COR-L47 (cell line): ENCODE measurements at regions not wholly inside any gene's neighbourhood (a gene's known extent, or its start where the extent isn't known, plus 50 kb on each side); places are given as distances from the start of the nearest gene placed in this dataset.

Experiments
- DNase-seq: peaks from one replicate; lab custom pipeline; 2025; lab: John Stamatoyannopoulos, UW

DNA sequence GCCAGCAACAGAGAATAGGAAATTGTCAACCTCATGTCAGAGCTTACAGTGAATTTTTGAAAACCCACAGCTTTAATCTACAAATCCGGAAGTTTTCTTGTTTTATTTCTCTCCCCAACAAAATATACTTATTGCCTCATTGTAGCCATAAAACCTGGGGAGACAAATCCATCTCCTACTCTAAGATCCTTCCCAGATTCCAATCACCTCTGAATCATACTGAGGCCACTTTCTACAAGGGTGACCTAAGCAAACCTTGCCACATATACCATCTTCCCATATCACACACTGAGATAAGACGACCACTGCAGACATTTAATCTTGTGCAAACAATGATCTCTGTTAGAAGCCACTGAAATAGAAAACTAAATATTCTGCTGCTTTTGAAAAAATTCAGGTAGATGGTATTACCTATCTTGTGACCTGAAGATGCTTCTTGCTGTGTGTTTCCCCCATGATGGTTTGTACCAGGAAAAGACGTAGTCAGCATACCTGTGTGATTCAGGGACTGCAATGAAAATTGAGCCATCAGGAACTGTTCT is 171.5 kb upstream of the DUSP10 start:
- DNase-seq: no peak

DNA sequence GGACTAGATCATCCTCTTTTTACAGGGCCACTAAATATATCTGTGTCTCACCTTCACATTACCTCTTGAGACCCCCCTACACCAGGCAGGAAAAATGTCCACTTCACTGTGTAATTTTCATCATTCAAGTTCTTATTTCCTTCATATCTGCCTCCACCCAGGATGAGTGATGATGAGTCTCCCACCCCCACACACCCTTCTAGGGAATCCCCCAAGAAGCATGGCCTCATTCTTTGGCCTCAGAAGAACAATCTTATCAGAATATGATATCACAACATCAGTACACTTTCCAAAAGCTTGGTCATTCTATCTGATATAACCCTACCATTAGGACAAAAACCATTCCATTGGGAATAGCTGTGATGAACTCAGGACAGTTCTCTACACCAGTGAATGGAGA is 170.3 kb upstream of the DUSP10 start:
- DNase-seq: no peak

DNA sequence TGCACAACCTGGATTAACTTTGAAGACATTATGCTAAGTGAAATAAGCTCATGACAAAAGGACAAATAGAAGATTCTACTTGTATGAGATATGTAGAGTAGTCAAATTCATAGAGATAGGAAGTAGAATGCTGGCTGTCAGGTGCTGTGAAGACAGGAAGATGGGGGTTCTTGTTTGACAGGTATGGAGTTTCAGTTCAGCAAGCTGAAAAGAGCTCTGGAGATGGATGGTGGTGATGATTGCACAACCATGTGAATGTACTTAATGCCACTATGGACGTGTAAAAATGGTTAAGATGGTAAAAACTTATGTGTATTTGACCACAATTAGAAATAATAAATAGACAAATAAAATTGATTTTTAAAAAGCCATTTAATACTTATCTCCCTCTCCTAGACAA is 169.8 kb upstream of the DUSP10 start:
- DNase-seq: no peak

DNA sequence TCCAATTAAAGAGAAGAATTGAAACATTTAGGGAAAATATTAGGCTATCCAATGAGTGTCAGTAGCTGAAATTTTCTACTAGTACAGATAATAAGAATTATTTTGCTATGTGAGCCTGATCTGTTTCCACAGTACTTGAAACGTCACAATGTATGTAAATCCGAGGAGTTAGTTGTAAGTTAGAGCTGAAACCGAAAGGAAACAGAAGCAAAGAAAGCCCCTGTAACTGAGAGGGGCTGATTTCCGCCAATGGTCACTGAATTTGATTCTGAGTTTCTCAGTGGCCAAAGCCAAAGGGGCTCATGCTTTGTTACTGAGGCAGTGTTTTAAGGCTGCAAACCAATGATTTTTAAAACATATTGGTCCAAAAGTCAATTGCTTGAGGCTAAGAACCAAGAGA is 168.3 kb upstream of the DUSP10 start:
- DNase-seq: no peak

DNA sequence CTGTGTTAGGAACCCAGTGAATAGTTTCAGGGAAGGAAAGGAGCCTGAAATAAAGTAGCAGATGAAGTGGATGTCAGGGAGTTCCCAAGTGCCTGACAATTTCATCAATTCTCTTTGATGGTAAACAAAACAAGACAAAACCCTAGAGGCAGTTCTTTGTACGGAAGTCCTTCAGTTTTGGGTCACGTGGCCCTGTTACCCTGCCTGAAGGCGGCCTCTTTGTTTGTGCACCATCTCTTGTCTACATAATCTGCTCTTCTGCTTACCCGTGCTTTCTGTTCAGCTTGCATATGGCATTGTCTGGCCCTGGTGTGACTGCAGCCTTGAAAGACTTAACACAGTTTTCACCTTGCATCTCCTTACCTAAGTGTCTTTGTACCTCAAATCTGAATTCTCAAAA is 166.7 kb upstream of the DUSP10 start:
- DNase-seq: no peak

DNA sequence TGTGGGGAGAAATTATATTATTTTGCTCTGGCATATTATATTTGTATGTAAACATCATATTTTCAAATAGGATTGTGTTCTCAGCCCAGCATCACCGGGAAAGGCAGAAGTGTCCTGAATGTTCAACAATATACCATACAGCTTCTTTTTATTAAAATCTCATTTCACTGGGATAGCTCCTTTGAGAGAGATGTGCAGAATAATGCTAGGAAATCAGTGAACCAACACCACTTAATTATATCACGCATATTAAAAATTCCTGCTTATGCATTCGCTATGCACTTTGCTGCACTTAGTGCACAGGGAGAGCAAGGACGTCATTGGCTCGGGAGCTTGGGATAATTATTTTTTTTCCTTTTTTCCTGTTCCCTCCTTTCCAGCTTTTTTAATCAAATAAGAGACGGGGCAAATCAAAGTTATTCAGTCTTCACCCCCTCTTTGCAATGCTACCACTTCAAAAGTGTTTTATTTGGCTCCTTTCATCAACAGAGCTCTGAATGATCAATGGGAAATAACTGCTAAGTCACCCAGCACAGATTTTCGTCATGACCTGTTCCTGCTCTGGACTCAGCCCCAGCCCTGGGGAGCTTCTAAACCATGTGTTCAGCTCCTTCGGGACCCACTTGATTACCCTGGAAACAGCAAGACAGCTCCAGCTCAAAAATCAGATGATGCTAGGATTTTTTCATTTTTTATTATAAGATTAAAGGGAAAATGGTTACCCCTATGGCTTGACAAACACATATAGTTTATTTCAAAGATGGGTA is 165.5 kb upstream of the DUSP10 start:
- no peak for DNase-seq

DNA sequence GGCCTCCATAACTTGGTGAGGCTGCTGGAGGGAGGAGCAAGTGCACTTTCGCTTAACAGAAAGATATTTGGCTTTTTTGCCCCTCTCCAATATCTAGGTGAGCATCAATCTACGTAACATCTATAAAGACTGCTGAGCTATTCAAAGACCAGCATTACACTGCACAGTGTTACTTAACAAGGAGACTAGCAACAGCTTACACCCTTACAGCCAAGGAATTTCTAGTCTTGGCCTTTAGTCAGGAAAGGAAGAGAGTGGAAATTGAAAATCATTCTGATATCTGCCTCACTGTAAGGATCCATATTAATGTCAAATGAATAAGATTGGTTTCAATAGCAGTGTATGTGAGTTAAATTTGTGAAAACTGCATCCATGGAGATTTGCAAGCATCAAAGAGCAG is 163.9 kb upstream of the DUSP10 start:
- no peak for DNase-seq

DNA sequence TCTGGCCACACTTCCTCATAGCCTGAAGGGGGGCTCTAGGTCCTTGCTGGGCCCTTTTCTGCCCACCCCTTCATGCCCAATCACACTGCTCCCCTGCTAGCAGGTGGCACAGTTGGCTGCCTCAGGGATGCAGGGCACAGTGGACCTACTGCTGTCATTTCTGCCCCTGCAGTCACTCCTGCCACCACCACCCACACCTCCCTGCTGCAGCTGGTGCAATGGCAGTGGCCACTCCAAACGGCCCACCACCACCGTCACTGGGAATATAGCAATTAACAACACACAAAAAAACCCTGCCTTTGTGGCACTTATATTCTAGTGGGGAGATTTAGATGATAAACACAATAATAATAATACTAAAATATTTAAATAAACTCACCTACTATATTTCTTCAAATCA is 162.4 kb upstream of the DUSP10 start:
- DNase-seq: no peak

DNA sequence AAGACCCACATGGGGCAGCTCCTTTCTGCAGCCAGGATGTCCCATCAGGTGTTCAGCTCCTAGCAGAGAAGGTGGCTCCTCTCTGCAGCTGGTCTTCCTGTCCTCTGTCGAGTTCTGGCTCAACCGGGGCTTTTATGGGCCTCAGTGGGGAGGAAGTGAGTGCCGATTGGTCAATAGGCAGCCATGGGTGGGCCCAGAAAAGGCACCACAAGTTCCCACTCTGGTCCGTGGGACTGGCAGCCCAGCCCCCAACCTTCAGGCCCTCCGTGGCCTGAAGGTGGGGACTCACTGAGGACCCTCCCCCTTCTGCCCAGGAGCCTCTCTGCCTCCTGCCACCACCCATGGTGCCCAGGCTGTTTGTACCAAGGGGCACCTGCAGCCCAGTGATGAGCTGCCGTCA is 161.7 kb upstream of the DUSP10 start:
- no peak for DNase-seq

DNA sequence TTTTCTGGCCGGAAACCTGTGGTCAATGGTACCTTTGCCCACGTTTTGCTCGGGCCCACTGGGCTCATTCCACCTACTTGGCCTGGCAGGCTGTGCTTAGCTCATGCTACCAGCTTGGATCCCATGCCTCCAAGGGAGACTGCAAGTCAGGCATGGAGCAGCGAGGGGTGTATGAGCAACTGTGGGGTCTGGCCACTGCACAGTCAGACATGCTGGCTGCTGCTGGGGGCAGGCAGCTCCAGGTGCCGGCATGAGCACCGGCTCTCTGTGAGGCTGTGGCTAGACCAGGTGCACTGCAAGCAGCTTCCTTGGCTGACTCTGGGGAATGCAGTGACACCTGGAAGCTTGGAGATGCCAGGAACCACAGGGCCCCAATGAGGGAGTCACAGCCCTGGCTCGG is 161.1 kb upstream of the DUSP10 start:
- no peak for DNase-seq

DNA sequence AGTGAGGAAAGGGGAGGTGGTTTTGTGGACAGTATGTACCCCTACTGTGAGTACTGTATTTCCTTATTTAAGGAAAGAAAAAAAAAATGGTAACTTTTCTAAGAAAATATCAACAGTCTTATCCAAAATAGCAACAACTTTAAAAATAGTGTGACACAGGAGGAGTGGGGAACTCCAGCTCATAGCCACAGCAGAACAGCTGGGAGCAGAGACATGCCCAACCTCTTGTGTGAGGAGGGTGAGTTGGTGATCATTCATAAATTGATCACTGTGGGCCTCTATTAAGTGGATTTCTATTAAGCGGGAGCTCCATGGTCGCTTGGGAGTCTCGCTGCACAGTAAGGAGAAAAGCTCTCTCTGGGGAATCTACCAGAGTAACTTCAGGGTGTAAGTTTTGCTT is 158.8 kb upstream of the DUSP10 start:
- DNase-seq: no peak

DNA sequence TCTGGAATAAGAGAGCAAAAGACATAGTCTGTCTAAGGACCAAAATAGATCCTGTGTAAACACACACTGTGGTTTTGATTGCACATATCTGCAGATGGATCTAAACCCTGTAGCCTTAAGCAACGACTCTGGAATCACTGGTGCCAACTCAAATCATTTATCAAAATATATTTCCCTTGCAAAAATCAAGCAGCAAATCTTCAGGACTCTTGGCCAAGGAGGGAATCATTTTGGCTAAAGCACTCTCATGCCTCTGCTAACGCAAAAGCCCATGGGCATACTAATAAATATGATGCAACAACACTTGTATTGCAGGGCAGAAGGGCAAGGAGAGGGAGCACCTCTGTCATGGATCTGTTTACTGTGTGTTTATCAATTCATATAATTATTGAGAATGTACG is 155.4 kb upstream of the DUSP10 start:
- no peak for DNase-seq

DNA sequence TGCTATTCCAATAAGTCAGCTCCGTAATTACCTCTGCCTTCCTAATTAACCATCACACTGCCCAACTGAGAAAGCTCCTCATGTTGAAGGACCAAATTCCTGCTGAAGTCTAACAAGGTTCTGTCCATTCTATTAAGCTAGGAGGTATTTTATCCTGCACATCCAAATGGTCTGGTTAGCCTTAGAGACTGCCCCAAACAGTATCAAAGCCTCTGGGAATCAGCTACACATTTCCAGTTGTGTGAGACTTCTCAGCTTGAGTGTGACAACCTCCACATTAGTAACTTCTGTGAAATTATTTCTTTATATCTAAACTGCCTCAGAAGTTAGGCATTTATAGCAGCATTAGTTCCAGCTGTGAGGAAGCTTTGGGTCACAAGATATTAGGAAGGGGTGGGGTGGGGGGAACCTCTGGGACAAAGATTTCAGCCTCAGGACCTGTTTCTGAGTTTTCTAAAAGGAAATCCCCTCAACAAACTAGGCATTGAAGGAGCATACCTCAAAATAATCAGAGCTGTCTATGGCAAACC is 150.5 kb upstream of the DUSP10 start:
- DNase-seq: no peak

DNA sequence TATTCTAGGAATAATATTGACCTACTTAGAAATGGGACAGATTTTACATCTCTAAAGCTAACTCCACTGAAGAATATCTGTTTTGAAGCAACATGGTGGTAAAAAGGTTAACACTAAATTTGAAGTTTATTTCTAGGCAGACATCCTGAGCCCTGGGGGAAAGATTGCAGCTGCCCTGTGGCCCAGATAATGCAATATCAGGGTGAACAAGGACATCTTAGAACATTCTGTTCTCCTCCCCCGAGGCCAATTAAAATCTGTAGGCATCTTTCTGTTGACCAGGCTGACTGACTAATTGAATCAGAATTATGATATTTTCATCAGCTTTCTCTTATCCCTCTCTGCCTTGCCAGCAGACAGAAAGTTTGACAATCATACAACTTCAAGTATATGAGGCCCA is 149.8 kb upstream of the DUSP10 start:
- DNase-seq: no peak

DNA sequence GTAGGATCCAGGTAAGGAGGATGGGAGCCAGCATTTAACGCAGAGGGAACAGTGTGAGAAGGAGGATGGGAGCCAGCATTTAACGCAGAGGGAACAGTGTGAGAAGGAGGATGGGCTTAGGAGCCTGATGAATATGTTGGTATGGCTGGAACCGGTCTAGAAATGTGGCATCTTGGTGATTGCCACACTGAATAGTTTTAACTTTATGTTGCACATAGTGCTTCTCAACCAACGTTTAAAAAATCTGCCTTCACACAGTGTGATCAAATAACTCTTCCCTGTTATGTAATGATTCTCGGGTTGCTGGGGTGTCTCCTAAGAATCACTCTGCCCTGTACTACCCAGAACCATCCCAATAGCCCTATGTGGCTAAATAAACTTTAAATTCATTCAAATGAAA is 146.9 kb upstream of the DUSP10 start:
- DNase-seq: no peak

DNA sequence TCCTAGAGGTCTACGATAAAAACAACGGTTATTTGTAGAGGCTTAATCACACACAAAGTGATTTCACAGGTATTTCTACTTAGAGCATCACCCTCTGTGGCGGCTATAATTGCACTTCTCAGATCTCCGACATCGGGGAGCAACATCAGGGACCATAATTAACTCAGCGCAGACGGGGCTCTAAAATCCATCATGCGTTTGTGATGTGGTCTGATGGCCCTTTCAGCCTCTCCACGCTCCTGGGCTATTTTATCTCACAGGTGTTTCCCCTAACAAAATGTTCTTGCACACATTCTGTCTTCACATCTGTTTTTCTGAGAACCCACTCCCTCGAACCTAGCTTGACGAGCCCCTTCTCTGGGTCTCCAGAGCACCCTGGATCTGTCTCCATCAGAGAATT is 146.3 kb upstream of the DUSP10 start:
- no peak for DNase-seq

DNA sequence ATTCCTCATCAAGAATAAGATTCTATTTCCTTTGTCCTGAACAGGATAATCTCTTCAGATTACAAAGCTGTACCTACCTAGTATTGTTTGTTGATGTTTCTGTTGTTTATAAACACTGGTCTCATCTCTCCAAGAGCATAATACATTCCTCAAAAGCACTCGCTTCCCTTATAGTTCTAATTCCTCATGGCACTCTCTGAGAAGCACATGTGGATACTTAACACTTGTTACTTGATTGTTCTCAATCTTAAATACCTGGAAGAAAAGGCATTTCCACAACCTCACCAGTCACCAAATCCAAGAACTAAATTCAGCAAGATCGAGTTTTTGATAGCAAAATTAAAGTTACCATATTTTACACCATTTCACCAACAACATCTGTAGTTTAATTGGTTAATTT is 145.9 kb upstream of the DUSP10 start:
- DNase-seq: no peak

DNA sequence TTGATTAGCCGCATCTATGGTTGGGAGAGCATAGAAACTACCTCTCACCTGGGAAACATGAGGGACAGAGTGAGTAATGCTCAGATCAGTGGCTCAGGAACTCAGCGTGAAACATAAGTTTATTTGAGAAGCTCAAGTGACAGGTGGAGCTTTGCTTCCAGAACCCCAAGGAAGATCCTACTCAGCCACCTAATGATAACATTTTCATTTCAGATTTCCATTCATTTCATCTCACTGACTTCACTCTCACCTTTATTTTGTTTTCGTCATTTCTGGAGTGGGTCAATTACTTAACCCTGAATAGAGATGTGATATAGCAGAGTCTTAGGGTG is 145.5 kb upstream of the DUSP10 start:
- no peak for DNase-seq

DNA sequence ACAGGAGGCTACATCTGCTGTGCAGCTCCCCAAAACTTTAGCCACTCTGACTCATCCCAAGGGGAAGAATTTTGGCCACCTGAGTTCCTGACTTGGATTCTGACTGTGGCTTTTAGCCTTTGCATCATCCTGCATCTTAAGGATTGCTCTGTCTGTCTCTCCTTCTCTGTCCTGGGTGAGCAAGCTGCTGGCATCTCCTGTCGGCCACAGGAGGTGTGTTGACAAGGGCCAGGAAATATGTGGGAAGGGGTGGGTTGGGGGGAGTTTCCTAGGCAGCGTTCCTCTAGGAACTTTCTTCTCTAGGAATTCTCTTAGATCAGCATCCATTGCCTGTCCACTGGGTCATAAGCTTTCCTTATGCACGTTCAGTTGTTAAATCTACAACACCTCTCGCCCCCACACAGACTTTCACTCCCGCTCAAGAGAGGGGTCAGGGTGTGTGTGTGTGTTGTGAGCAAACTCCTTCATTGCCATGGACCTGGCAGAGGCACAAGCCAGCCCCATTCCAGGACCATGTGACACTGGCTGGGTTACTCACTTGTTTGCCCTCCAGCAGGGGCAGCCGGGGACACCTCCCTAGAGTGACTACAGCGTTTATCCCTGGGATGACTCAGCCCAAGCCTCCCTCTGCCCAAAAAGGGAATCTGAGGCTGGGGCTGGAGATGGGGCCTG is 145.0 kb upstream of the DUSP10 start:
- no peak for DNase-seq

DNA sequence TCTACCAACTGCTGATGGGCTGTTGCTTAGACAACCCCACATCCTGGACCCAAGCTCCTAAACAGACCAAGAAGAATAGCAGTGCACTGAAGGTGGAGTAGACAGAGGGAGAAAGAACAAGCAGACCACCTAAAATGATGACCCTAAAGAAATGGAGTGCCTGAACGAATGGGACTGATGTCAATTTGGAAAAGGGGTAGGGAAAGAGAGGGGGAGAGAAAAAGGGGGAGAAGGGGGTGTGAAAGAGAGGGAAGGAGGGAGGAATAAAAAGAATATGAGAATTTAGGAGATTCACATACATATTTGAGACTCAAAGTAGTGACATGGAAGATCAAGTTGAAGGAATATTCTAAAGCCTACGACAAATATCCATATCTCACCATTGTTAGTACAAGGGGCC is 144.4 kb upstream of the DUSP10 start:
- no peak for DNase-seq

DNA sequence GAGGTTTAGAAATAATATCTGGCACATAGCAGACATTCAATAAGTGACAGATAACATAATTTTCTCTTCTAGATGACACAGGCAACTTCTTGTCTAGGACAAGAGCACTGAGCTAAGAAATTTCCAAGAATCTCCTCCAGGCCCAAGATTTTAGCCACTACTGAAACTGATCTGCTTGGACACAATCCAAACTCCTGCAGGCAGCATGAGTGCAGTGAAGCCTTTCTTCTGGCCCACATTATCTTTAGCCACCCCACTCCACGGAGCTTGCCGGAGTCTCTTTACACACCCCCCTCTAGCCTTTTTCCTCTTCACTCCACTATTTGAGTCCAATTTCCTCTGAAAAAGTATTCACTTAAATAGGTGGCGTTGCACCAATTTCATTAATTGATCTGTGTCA is 142.9 kb upstream of the DUSP10 start:
- no peak for DNase-seq

DNA sequence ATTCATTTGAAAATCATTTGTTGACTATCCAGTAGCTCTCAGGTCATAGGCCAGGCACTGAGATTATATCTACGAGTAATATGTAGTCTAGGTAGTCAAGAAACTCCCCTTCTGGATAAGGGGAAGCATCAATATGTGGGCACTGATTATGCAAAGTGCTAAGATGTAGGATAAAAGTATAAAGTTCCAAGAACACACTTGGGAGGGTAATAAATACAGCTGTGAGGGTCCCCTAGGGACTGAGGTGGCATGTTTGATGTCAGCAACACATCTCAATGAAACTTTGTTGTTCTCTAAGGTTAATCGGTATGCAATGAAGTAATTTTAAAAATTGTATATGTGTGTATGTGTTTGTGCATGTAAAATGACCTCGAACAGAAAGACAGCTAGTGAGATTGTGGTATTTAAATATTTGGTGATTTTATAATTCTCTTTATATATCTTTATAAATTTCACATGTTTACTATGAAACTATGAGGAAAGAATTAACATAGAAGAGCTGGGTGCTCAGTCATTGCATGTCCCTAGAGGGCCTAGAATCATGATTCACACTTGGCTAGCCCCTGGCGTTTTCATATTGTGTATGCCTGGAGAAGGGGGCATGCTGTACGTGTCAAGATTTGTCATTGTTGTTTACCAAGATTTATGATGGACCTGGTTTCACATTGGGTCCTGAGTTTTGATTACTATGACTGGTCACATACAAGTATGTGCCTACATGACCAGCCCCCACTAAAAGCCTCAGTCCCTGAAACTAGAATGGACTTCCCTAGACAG is 140.1 kb upstream of the DUSP10 start:
- no peak for DNase-seq

DNA sequence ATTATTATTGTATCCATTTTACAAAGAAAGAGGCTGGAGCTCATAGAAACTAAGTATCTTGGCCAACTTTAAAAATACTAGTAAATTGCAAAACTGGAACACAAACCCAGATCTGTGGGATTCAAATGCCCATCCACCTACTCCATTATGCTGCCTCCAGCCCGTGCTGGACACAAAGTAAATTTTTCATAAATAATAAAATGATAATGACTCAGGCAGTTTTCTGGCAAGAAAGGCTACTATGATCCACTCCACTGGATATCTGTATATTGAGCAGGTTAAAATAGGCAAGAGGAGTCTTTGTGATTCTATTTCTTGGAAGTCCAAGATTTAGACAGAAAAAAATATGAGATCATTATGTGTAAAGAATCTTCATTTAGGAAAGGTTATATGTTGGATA is 138.3 kb upstream of the DUSP10 start:
- no peak for DNase-seq
